Esophagus squamous epithelium (tissue), 5 donors: ENCODE measurements at regions not wholly inside any gene's neighbourhood (a gene's known extent, or its start where the extent isn't known, plus 50 kb on each side); places are given as distances from the start of the nearest gene placed in this dataset.
"Not testable (repeated sequence)": the region's sequence is repeated elsewhere in the genome, so short reads cannot be mapped to it uniquely, and the experiment has no call there.

Experiments used
- DNase-seq: peaks from one replicate; lab custom pipeline; 2025; lab: John Stamatoyannopoulos, UW
- H3K27ac ChIP-seq, 4 donors: fragments of 200-600 bp; sonication (generic); one replicate each; pipeline ENCODE4 v1.5.1; 2016 to 2019; ENCODE audit warnings: mild to moderate bottlenecking in 1 of 4
- H3K27me3 ChIP-seq, 4 donors: fragments of 200-600 bp; sonication (generic); 1 replicate in 3 of 4; 2 replicates in 1 of 4; pipeline versions ENCODE4 v1.5.1 to v1.6.0; 2017 to 2021; ENCODE audit warnings: antibody characterized with exemption in 1 of 4
- H3K36me3 ChIP-seq, 3 donors: fragments of 200-600 bp; sonication (generic); one replicate each; pipeline ENCODE4 v1.5.1; 2016 to 2019
- H3K4me1 ChIP-seq, 3 donors: fragments of 200-600 bp; sonication (generic); one replicate each; pipeline ENCODE4 v1.5.1; 2017 to 2019
- H3K4me3 ChIP-seq, 4 donors: fragments of 200-600 bp; sonication (generic); 1 replicate in 3 of 4; 2 replicates in 1 of 4; pipeline ENCODE4 v1.5.1; 2016 to 2019; ENCODE audit warnings: mild to moderate bottlenecking in 2 of 4, moderate library complexity in 1 of 4
- H3K9me3 ChIP-seq, 3 donors: fragments of 200-600 bp; sonication (generic); one replicate each; pipeline ENCODE4 v1.5.1; 2016 to 2019
- POLR2A ChIP-seq, 4 donors: fragments of 450-650 bp; IDR thresholded peaks; one replicate each; pipeline ENCODE4 v1.6.1; 2017; ENCODE audit warnings: antibody characterized with exemption in 4 of 4, mild to moderate bottlenecking in 4 of 4, moderate library complexity in 3 of 4
- WGBS, 2 donors: methylation state at CpG; one replicate each; pipeline ENCODE4 v1.1.5; 2018; 5-methylcytosine and 5-hydroxymethylcytosine counted together
- intact Hi-C: fragments of 100-400 bp; cut with DNase I; formaldehyde crosslinking; loops from one replicate; pipeline ENCODE4 v1.15.0; 2022
- TF ChIP-seq, protein P1 (sequence below), 6 experiments: fragments of 450-650 bp in 4 of 6; fragments of 200-600 bp in 2 of 6; sonication (generic) in 2 of 6; IDR thresholded peaks; one replicate each; pipeline ENCODE4 v1.5.1; 2016 to 2019; ENCODE audit warnings: antibody characterized with exemption in 6 of 6, mild to moderate bottlenecking in 4 of 6, moderate library complexity in 4 of 6
- donor health status: DM: yes; HTN: yes; CAD: no.

DNA sequence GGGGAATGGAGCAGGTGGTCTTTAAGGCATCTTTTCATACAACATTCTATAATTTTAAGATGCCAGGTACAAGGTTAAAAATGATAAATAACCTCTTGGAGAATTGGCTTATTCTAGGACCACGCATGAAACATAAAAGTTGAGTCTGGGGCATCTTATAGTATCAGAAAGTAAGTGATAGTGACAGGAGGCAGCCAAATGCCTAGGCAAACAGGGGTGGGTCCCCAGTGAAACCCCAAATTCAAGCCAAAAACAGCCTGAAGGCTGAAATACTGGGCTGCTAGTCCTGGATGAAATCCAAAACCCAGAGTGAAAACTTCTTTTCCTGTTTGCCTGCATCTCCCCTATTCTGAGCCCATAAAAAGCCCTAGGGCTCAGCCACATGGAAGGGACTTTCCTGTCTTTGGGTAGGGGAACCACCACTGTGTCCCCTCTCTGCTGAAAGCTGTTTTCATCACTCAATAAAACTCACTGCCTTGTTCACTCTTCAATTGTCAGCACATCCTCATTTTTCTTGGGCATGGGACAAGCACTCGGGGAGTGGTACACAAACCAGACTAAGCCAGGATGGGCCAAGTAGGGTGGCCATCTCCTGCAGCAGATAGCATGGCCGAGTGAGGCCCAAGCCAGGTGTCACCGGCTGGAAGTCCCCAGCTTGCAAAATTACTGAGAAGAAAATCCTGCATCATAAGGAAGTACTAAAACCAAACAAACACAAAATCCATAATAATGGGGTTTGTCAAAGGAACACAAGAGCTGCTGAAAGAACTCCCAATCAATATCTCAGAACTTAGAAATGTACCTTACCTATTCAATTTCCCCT lies 241.6 kb upstream of the GALNT17 start:
- no peak for TF ChIP-seq POLR2A (IDR thresholded peaks at IDR 0.05)
- TF ChIP-seq, protein P1, sequence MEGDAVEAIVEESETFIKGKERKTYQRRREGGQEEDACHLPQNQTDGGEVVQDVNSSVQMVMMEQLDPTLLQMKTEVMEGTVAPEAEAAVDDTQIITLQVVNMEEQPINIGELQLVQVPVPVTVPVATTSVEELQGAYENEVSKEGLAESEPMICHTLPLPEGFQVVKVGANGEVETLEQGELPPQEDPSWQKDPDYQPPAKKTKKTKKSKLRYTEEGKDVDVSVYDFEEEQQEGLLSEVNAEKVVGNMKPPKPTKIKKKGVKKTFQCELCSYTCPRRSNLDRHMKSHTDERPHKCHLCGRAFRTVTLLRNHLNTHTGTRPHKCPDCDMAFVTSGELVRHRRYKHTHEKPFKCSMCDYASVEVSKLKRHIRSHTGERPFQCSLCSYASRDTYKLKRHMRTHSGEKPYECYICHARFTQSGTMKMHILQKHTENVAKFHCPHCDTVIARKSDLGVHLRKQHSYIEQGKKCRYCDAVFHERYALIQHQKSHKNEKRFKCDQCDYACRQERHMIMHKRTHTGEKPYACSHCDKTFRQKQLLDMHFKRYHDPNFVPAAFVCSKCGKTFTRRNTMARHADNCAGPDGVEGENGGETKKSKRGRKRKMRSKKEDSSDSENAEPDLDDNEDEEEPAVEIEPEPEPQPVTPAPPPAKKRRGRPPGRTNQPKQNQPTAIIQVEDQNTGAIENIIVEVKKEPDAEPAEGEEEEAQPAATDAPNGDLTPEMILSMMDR (IDR thresholded peaks at IDR 0.05): no peak
- no peak overlapping the region for H3K4me3 ChIP-seq
- no peaks in the 10 kb centered on the region for H3K4me1 ChIP-seq
- 58 to 63% methylated on average over 2 to 4 of the region's 4 CpGs for WGBS, 2 donors
- intact Hi-C loops: no loop called here
- no peaks in the 10 kb centered on the region for H3K36me3 ChIP-seq
- peaks cover 0 to 7% (median 0%) of the 10 kb centered on the region in 3 donors for H3K9me3 ChIP-seq
- DNase-seq: no peak
- no peak overlapping the region for H3K27ac ChIP-seq
- no peaks in the 10 kb centered on the region for H3K27me3 ChIP-seq

DNA sequence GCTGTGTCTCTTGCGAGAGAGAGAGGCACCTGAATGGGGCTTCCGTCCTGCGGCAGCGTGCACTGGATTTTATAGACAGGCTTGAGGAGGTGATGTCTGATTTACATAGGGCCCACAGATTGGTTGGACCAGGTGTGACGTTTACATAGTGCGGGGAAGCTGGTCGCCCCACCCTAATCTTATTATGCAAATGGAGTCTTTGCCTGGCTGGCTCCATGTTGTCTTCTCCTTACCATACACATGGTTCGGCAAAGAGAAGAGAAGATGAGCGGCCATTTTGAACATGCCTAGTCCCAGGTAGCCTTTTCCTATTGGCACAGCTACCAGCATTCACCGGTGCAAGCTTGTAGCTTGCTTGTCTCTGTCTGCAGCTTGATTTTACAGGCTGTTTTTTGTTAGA lies 238.5 kb upstream of the GALNT17 start:
- Histone ChIP-seq H3K4me1 (no peaks in the 10 kb centered on the region), H3K9me3 (peaks cover 0 to 7% (median 0%) of the 10 kb centered on the region in 3 donors), H3K36me3 (no peaks in the 10 kb centered on the region), H3K4me3 (no peak overlapping the region), H3K27ac (no peak overlapping the region), H3K27me3 (no peaks in the 10 kb centered on the region)
- intact Hi-C loops: no loop called here
- 86% methylated on average over 10 of the region's 10 CpGs for WGBS, 2 donors
- TF ChIP-seq, protein P1 (IDR thresholded peaks at IDR 0.05): no peak
- TF ChIP-seq POLR2A (IDR thresholded peaks at IDR 0.05): no peak
- no peak for DNase-seq

DNA sequence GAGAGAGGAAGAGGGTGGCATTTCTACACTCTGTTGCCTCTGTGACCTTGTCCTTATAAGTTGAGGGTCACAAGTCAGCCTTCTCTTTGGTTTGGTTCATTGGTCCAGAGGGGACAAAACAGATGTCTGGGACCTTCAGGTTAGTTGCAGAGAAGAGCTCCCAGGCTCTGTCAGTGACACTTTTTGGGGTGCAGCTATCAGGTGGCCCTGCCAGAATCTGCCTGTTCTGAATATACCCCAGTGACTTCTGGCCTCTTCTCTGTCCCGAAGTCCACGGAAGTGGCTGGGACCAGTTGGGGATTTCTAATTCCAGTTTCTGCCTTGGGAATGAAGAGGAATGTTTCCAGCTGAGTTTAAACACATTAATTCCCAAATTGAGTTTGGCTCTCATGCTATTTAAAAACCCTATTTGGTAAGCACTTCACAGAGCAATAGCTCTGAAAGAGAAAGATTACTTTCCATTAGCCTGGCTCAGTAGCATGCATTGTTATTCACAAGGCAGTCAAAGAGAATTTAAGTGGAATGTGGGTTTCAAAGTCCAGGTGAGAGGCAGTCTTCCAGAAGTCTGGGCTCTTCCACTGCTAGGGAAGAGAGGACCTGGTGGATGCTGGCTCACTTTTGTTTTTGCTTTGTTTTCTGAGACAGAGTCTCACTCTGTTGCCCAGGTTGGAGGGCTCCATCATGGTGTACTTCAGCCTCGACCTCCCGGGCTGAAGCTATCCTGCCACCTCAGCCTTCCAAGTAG lies 237.8 kb upstream of the GALNT17 start:
- Histone ChIP-seq H3K4me1 (no peaks in the 10 kb centered on the region), H3K27me3 (no peaks in the 10 kb centered on the region), H3K36me3 (no peaks in the 10 kb centered on the region), H3K4me3 (no peak overlapping the region), H3K9me3 (peaks cover 0 to 7% (median 0%) of the 10 kb centered on the region in 3 donors), H3K27ac (no peak overlapping the region)
- intact Hi-C loops: no loop called here
- TF ChIP-seq, protein P1 (IDR thresholded peaks at IDR 0.05): no peak
- 58 to 63% methylated on average over 4 of the region's 4 CpGs for WGBS, 2 donors
- DNase-seq: no peak

DNA sequence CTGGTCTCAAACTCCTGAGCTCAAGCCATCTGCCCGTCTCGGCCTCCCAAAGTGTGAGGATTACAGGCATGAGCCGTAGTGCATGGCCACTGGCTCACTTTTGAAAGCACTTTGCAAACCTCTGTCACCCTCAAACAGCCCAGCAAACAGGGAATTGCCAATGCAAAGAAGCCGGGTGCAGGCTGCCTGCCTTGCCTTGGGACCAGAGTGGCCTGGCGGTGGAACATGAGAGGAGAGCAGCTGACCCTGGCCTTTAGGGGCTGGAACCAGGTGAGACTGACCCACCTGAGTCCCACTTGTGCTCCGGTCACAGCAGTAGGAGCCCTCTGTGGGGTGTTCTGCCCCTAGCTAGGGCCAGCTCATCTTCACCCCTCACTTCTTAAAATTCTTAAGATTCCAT lies 237.1 kb upstream of the GALNT17 start:
- H3K4me1 ChIP-seq: no peaks in the 10 kb centered on the region
- H3K27ac ChIP-seq: no peak overlapping the region
- H3K4me3 ChIP-seq: no peak overlapping the region
- intact Hi-C loops: no loop called here
- TF ChIP-seq, protein P1 (IDR thresholded peaks at IDR 0.05): no peak
- no peak for TF ChIP-seq POLR2A (IDR thresholded peaks at IDR 0.05)
- peaks cover 0 to 7% (median 0%) of the 10 kb centered on the region in 3 donors for H3K9me3 ChIP-seq
- WGBS, 2 donors: 70 to 81% methylated on average over 2 to 3 of the region's 6 CpGs
- no peaks in the 10 kb centered on the region for H3K36me3 ChIP-seq
- H3K27me3 ChIP-seq: no peaks in the 10 kb centered on the region
- DNase-seq: no peak

DNA sequence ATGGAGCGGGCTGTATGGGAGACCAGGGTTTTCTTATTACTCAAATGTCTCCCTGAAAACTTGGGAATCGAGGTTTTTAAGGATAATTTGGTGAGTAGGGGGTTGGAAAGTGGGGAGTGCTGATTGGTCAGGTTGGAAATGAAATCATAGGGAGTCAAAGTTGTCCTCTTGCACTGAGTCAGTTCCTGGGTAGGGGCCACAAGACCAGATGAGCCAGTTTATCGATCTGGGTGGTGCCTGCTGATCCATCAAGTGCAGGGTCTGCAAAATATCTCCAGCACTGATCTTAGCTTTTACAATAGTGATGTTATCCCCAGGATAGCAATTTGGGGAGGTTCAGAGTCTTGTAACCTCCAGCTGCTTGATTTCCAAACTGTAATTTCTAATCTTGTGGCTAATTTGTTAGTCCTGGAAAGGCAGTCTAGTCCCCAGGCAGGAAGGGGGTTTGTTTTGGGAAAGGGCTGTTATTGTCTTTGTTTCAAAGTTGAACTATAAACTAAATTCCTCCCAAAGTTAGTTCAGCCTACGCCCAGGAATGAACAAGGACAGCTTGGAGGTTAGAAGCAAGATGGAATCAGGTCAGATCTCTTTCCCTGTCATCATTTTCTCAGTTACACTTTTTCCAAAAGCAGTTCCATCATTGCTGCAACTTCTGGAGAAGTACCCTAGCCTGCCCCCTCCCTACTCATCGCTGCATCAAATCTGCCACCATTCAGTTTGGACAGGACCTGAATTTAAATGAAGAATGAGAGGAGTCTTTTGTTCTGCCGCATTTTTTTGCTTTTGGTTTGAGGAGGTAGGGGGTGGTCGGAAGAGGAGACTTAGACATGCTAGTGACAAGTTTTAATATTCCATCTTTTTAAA lies 236.4 kb upstream of the GALNT17 start:
- H3K4me1 ChIP-seq, DNase-seq, H3K9me3 ChIP-seq, H3K27me3 ChIP-seq, H3K36me3 ChIP-seq, H3K27ac ChIP-seq, H3K4me3 ChIP-seq, intact Hi-C loops: not testable (repeated sequence)
- WGBS, 2 donors: 49 to 54% methylated on average over 7 of the region's 7 CpGs
